HEK293T (cell line): ENCODE measurements at regions not wholly inside any gene's neighbourhood (a gene's known extent, or its start where the extent isn't known, plus 50 kb on each side); places are given as distances from the start of the nearest gene placed in this dataset.

ENCODE experiments used
- CTCF ChIA-PET: fragments of 350-600 bp; formaldehyde crosslinking; extraction: SDS; loops from one replicate; lab custom pipeline; 2021; ENCODE audit warnings: antibody characterized with exemption, inconsistent platforms; lab: Yijun Ruan, JAX
- POLR2A ChIA-PET: fragments of 350-600 bp; formaldehyde crosslinking; extraction: SDS; loops from one replicate; lab custom pipeline; 2020; ENCODE audit warnings: antibody characterized with exemption, inconsistent platforms; lab: Yijun Ruan, JAX
- DNase-seq: peaks from one replicate; pipeline ENCODE4 v3.0.0; 2012; ENCODE audit warnings: mixed read lengths; ENCODE audit errors: extremely low spot score
- ARNT ChIP-seq: fragments of 450-650 bp; IDR thresholded peaks from 2 replicates; pipeline ENCODE4 v1.6.1; 2017; ENCODE audit warnings: mild to moderate bottlenecking
- BHLHE40 ChIP-seq: fragments of 450-650 bp; IDR thresholded peaks from 2 replicates; pipeline ENCODE4 v1.6.1; 2016; ENCODE audit warnings: mild to moderate bottlenecking, moderate library complexity, borderline replicate concordance
- CTBP1 ChIP-seq: fragments of 450-650 bp; IDR thresholded peaks from 2 replicates; pipeline ENCODE4 v1.6.1; 2016; ENCODE audit warnings: borderline replicate concordance
- ELF4 ChIP-seq: fragments of 450-650 bp; IDR thresholded peaks from 2 replicates; pipeline ENCODE4 v1.6.1; 2017; ENCODE audit warnings: antibody characterized with exemption
- FOXA1 ChIP-seq: fragments of 450-650 bp; IDR thresholded peaks from 2 replicates; pipeline ENCODE4 v1.6.1; 2016; ENCODE audit warnings: mild to moderate bottlenecking
- FOXK2 ChIP-seq: fragments of 450-650 bp; IDR thresholded peaks from 2 replicates; pipeline ENCODE4 v1.6.1; 2016; ENCODE audit warnings: mild to moderate bottlenecking
- FOXM1 ChIP-seq: fragments of 450-650 bp; IDR thresholded peaks from 2 replicates; pipeline ENCODE4 v1.6.1; 2017; ENCODE audit warnings: mild to moderate bottlenecking, borderline replicate concordance
- HDGF ChIP-seq: fragments of 450-650 bp; IDR thresholded peaks from 2 replicates; pipeline ENCODE4 v1.6.1; 2017; ENCODE audit warnings: antibody characterized with exemption, borderline replicate concordance
- L3MBTL2 ChIP-seq: fragments of 450-650 bp; conservative IDR thresholded peaks from 2 replicates; pipeline ENCODE4 v1.6.1; 2016; ENCODE audit warnings: mild to moderate bottlenecking
- LEF1 ChIP-seq: fragments of 450-650 bp; IDR thresholded peaks from 2 replicates; pipeline ENCODE4 v1.6.1; 2017; ENCODE audit warnings: mild to moderate bottlenecking, borderline replicate concordance
- NFRKB ChIP-seq: fragments of 450-650 bp; IDR thresholded peaks from 2 replicates; pipeline ENCODE4 v1.6.1; 2016; ENCODE audit warnings: mild to moderate bottlenecking, moderate library complexity
- PKNOX1 ChIP-seq: fragments of 450-650 bp; IDR thresholded peaks from 2 replicates; pipeline ENCODE4 v1.6.1; 2016
- SP1 ChIP-seq: fragments of 450-650 bp; IDR thresholded peaks from 2 replicates; pipeline ENCODE4 v1.6.1; 2017
- SUZ12 ChIP-seq: fragments of 450-650 bp; IDR thresholded peaks from 2 replicates; pipeline ENCODE4 v1.6.1; 2016; ENCODE audit warnings: mild to moderate bottlenecking
- TARDBP ChIP-seq: fragments of 450-650 bp; IDR thresholded peaks from 2 replicates; pipeline ENCODE4 v1.6.1; 2016
- ZNF384 ChIP-seq: fragments of 450-650 bp; IDR thresholded peaks from 2 replicates; pipeline ENCODE4 v1.6.1; 2016

GRCh38 chr2:116580209-116580608, 1234.3 kb upstream of the DDX18 start:
- DNase-seq, result no peak
- POLR2A ChIA-PET, result no interaction called here
- CTCF ChIA-PET, result no interaction called here
- TF ChIP-seq BHLHE40 (no peak), FOXM1 (no peak), SP1 (no peak), NFRKB (no peak), CTBP1 (no peak), HDGF (no peak), L3MBTL2 (no peak), ARNT (no peak), SUZ12 (no peak), PKNOX1 (no peak), ZNF384 (no peak), ELF4 (no peak), FOXA1 (no peak), LEF1 (no peak), TARDBP (no peak), FOXK2 (no peak)

GRCh38 chr2:116582850-116583249, 1231.6 kb upstream of the DDX18 start:
- ChIA-PET CTCF (no interaction called here), POLR2A (no interaction called here)
- no peak for DNase-seq
- TF ChIP-seq L3MBTL2, result no peak
- TF ChIP-seq PKNOX1, result no peak
- no peak for TF ChIP-seq FOXK2

- ChIA-PET CTCF (no interaction called here), POLR2A (no interaction called here)
- no peak for TF ChIP-seq PKNOX1
- no peak for TF ChIP-seq CTBP1
- no peak for TF ChIP-seq ZNF384
- no peak for TF ChIP-seq ARNT
- TF ChIP-seq ELF4, result no peak
- no peak for TF ChIP-seq L3MBTL2
- TF ChIP-seq LEF1, result no peak
- TF ChIP-seq FOXK2, result no peak
- no peak for TF ChIP-seq SUZ12
- no peak for TF ChIP-seq FOXM1
- no peak for TF ChIP-seq FOXA1
- TF ChIP-seq TARDBP, result no peak
- no peak for TF ChIP-seq SP1
- no peak for TF ChIP-seq BHLHE40
- no peak for TF ChIP-seq HDGF
- no peak for TF ChIP-seq NFRKB
- no peak for DNase-seq
These were observed 1228.7 kb upstream of the DDX18 start for GRCh38 chr2:116585669-116586327.

GRCh38 chr2:116586328-116586689, 1228.2 kb upstream of the DDX18 start:
- DNase-seq, result no peak
- POLR2A ChIA-PET, result no interaction called here
- CTCF ChIA-PET, result no interaction called here
- TF ChIP-seq PKNOX1 (no peak), ZNF384 (no peak), FOXK2 (no peak), BHLHE40 (no peak), NFRKB (no peak), HDGF (no peak), LEF1 (no peak), L3MBTL2 (no peak), CTBP1 (no peak), FOXM1 (no peak), TARDBP (no peak), SUZ12 (no peak), ELF4 (no peak)
